ENCODE measurements at regions not wholly inside any gene's neighbourhood (a gene's known extent, or its start where the extent isn't known, plus 50 kb on each side); places are given as distances from the start of the nearest gene placed in this dataset.
"Not testable (repeated sequence)": the region's sequence is repeated elsewhere in the genome, so short reads cannot be mapped to it uniquely, and the experiment has no call there.

- not testable (repeated sequence) for TF ChIP-seq POLR2A, TAF1, POLR2AphosphoS5, SPI1 (IDR thresholded peaks at IDR 0.05; ENCODE audit: low read depth, low read length)
Observed at GRCh38 chr1:120608314-120609014, 115.3 kb upstream of the NBPF26 start.
